ENCODE measurements at regions not wholly inside any gene's neighbourhood (a gene's known extent, or its start where the extent isn't known, plus 50 kb on each side); places are given as distances from the start of the nearest gene placed in this dataset.

DNA sequence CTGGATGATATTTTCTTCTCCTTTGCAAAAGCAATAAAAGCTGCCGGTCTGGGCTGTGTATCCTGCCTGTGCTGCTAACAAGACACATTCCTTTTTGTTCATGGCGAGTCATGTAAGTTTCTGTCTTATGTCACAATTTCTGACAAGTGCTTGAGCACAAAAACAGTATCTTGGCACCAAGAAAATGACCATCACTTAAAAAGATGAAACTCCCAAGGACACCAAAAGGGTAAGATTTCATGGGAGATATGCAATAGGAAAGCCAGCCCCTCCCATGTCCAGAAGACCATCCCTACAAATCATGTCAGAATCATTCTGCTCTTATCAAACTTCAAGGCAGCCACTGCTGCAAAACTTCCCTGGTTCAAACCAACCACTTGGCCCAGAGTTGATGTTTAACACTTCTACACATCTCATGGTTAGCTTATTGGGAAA is 375.4 kb upstream of the ZNF507 start:
- H3K4me3 ChIP-seq (ENCODE audit: low read length): no peak overlapping the region
- DNase-seq (ENCODE audit: low read depth, low spot score): no peak

DNA sequence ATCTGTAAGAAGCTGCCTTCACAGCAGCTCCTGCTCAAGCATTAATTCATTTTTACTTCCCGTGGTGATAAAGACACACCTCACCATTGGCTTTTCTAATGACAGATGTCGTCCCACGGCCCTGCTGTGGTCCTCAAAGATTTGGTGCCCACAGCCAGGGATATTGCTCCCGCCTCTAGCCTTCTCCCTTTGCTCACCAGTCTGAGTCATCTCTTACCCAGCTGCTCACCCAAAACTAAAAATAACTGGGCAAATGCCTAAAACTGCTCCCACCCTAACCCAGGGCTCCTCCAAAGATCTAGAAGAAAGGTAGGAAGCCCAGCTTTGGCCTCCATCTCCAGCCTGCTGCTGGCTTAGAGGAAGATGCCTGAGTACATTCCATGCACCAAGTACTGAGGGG is 371.1 kb upstream of the ZNF507 start:
- no peak overlapping the region for H3K4me3 ChIP-seq (ENCODE audit: low read length)
- no peak for DNase-seq (ENCODE audit: low read depth, low spot score)

DNA sequence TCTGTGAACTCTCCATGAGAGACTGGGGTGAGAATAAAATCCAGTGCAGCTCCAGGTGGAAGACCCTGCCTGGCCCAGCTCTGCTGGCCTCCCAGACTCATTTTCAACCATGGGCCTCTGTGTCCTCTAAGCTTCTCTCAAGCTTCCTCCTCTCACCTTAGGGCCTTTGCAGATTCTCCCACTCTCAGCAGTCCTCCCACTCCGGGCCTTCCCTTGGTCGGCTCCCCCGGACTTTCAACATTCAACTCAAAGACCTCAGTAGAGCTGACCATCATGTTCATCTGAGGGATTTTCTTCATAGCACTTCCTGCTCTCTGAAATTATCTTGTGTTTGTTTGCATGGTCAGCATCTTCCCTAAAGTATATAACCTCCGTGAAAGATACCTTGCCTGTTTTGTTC is 370.5 kb upstream of the ZNF507 start:
- no peak for DNase-seq (ENCODE audit: low read depth, low spot score)
- no peak overlapping the region for H3K4me3 ChIP-seq (ENCODE audit: low read length)

DNA sequence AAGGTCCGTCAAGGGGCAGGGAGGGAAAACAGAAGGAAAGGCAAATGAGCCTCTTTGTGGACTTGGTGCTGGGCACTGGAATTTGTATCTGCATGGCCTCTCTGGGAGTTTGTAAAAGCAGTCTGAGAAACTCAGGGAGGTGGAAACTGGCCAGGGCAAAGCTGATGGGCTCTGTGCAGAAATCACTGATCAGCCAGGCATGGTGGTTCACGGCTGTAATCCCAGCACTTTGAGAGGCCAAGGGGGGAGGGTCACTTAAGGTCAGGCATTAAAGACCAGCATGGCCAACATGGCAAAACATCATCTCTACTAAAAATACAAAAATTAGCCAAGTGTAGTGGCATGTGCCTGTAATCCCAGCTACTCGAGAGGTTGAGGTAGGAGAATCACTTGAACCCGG is 369.9 kb upstream of the ZNF507 start:
- no peak for DNase-seq (ENCODE audit: low read depth, low spot score)
- H3K4me3 ChIP-seq (ENCODE audit: low read length): no peak overlapping the region

DNA sequence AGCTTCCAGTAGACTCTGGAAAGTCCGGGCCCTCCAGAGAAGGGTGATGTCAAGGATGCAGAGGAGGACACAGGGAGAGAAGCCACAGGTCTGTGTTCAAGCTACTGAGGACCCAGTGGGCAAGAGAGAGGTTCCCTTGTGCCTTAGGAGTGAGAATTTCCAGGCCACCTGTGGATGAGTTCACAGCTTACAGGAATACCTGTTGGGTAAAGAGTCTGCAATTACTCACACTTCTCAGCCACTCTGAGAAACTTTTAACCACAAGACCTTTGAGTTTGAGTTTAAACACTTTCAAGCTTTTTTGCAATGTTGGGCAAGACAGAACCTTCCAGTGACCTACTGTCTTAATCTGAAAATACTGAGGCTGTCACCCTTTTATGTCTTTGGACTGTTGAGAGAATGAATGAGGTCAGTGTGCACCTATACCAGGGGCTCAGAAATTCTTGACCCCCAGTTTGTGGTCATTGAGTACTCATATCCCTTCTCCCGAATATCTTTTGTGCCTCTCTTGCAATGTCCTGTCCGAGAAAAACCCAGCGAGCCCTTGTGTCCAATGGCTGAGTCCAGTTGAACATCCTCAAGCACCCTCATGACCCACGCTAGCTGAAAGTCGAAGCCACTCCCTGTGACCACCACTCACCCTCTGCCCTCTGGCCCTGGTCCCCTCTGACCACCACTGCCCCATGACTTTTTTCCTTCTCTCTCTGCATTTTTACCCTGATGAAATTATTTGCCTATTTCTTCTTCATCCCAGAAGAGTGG is 368.5 kb upstream of the ZNF507 start:
- no peak overlapping the region for H3K4me3 ChIP-seq (ENCODE audit: low read length)
- no peak for DNase-seq (ENCODE audit: low read depth, low spot score)

DNA sequence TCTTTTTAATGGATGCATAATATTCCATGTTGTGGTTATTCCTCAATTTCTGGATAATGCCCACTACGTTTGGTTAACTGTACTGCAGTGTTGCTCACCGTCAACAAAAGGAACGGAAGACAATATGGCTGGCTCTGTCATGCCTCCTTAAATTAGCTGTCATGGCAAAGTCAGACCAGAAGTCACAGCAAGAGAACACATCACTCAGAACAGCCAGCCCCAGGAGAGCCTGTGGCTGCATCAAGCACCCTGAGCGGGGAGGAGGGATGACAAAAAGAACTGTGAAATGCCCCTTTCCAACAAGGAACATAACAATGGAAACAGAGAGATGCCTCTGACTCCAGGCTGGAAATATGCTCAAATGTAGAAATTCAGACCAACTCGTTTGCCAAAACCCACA is 366.0 kb upstream of the ZNF507 start:
- no peak for DNase-seq (ENCODE audit: low read depth, low spot score)

DNA sequence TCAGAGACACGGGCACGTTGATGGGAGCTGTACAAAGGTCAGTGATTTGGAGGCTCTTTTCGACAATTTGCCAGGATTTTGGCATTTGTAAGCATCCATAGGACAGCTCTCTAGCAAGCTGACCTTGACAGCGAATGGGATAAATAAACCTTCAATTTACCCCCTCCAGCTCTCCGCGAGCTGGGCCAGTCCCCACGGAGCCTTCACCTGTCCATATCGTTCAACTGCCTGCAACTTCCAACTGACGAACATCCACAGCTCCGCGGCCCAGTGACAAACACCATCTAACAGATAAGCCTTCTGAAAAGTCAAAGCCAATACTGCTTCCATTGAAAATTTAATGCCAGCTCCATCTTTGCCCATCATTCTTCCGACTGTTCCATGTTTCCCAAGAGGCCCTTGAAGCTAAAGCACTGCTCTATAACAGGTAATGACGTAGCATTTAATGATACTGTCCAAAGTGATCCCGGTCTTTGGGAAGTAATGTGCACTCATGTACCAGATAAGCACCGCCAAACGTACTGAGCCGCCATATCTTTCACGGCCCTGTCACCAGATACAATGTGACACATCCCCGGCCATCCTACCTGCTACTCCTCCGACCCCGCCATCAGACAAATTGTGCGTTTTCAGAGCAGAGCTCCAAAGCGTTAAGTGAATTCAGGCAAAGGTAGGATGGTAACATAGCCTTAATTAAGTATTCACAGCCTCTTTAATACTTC is 365.3 kb upstream of the ZNF507 start:
- no peak overlapping the region for H3K4me3 ChIP-seq (ENCODE audit: low read length)
- no peak for DNase-seq (ENCODE audit: low read depth, low spot score)

More for the DNA sequence above, 366.0 kb upstream of the ZNF507 start:
- H3K4me3 ChIP-seq (ENCODE audit: low read length): no peak overlapping the region

DNA sequence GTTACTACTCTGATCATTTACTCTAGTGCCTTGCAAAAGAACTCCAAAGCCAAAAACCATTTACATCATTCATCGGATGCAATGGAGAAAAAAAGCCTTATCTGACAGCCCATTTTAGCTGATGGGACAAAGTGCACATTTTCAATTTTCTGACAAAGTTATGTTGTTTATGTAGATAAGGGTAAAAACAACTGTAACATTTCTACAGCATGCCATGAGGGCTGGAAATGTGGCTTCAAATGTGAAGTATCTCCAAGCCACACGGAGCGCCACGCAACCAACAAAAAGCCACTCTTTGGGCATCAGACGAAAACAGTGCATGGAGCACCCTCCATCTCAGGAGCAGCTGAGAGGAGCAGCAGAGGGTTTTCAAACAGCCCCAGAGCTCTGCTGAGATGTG is 364.6 kb upstream of the ZNF507 start:
- H3K4me3 ChIP-seq (ENCODE audit: low read length): no peak overlapping the region
- DNase-seq (ENCODE audit: low read depth, low spot score): no peak

DNA sequence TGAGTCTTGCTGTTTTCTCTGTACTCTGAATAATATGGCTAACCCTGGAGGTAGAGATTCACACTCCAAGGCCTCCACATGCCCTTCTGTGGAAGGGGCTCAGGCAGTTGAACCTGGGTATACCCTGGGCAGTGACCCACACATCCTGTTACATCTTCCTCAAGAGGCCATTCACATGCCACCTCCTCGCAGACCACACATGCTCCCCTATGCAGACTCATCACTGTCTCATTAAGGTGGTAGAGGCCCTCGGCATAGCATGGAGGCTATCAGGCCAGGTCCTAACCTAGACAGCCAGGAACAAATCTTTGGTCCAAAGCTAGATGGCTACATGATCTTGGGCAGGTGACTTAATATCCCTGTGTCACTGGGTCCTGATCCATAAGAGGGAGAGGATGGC is 363.9 kb upstream of the ZNF507 start:
- no peak for DNase-seq (ENCODE audit: low read depth, low spot score)
- H3K4me3 ChIP-seq (ENCODE audit: low read length): no peak overlapping the region

DNA sequence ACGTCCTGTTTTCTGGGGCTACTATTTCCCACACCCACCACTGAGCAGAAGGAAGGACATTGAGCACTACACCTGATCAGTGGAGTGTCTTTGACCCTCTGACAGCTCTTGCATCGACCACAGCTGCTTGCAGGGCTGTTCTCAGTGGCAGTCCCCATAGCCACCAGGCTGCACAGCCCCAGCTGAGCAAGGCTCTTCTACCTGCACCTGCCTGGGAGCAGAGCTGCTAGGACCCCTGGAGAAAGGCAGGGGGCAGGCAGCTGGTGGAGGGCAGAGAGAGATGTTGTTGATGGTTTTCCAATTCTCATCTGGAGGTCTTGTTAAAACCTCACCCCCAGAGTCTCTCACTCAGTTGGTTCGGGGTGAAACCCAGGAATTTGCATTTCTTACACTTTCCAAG is 361.8 kb upstream of the ZNF507 start:
- no peak for DNase-seq (ENCODE audit: low read depth, low spot score)
- no peak overlapping the region for H3K4me3 ChIP-seq (ENCODE audit: low read length)

DNA sequence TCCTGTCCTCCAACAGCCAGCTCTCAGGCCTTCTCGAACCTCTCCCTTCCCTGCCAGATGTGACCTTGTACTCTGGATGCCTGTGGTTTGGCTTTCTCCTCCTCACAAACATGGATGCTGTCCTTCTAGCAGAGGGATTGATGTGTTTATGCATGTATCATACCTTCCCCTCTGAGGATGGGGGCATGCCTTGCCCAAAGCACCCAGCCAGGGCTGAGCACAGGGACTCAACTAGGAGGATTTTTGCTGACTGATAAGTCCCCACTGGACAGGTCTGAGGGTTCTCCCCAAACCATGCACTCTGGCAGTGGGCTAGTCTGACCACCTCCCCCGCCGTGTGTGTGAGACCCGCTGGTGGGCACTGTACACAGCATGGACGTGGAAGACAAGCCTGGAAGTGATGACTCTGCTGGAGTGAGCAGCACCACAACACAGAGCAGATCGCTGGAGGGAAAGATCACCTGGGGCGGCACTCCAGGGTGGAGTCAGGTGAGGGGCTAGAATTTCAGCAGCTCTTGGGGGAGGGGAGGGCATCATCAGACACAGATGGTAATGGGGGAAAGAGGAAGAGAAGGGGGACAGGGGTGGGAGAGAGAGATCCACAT is 360.3 kb upstream of the ZNF507 start:
- DNase-seq (ENCODE audit: low read depth, low spot score): no peak
- H3K4me3 ChIP-seq (ENCODE audit: low read length): no peak overlapping the region

DNA sequence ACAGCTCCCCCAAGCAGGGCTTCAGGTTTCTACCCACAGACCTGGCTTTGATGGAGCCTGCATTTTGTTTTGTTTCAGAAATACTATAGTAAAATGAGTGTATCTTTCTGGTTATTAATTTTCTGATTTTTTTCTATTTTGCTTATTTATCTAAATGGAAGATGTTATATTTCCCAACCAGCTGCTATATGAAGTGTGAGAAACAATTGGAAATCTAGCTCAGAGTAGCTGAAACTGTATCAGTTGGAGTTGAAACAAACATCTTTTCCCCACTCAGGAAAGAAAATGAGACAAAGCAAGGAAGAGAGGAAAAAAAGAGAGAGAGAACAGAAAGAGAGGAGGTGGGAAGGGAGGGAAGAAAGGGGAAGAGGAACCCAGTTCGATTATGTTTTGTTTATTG is 358.5 kb upstream of the ZNF507 start:
- H3K4me3 ChIP-seq (ENCODE audit: low read length): no peak overlapping the region
- DNase-seq (ENCODE audit: low read depth, low spot score): no peak

DNA sequence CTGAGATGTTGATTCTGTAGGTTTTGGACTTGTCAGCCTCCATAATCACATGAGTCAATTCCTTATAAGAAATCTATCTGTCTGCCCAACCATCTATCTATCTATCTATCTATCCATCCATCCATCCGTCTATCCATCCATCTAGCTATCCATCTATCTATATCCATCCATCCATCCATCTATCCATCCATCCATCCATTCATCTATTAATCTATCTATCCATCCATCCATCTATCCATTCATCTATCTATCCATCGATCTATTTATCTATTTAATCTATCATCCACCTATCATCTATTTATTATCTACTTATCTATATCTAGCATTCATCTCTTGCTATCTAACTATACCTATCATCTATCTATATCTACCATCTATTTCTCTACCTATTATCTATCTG is 357.2 kb upstream of the ZNF507 start:
- no peak overlapping the region for H3K4me3 ChIP-seq (ENCODE audit: low read length)

DNA sequence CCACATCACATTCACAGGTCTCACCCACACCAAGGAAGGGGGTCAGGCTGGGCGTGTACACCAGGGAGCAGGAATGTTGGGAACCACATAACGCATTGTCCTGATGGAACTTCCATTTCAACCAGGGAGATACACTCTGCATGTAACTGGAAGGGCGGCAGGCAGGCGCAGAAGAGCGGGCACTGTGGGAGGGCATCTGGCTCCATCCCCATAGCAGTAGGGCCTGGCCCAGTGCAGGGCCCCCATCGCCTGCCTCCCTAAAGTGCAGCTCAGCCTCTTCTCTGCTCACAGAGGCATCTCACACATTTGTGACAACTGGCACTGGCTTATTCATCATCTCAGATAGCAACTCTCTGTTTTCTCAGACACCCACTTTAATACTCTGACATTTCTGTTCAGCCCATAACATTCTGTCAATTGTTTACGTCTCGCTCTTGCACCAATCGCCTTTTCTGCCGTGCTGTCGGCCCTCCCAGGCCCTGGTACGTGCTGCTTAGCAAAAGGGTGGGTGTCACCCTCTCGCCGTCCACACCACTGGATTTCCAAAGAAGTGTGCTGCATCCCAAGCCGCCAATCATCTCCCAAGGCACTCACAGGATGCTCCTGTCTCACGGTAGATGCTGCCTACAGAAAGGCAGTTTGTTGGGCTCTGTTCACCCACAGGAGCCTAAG is 353.3 kb upstream of the ZNF507 start:
- DNase-seq (ENCODE audit: low read depth, low spot score): no peak
- H3K4me3 ChIP-seq (ENCODE audit: low read length): no peak overlapping the region

More for the DNA sequence above, 357.2 kb upstream of the ZNF507 start:
- no peak for DNase-seq (ENCODE audit: low read depth, low spot score)

DNA sequence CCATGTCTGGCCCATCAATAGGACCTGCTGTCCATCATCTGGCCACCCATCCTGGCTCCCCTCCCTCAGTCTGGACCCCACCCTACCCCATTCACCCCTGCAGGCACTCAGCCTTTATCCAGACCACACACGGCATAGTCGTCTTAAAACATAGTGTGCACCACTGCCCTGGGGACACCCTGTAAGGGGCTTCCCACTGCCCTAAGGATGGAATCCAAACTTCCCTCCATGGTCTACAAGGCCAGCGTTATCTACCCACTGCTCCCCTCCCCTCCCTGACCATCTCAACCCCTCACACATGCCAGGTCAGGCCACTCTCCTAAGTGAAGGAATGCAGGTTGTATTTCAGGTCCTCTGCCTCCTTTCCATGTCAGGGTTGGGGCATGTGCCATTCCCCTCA is 352.7 kb upstream of the ZNF507 start:
- DNase-seq (ENCODE audit: low read depth, low spot score): no peak
- H3K4me3 ChIP-seq (ENCODE audit: low read length): no peak overlapping the region

DNA sequence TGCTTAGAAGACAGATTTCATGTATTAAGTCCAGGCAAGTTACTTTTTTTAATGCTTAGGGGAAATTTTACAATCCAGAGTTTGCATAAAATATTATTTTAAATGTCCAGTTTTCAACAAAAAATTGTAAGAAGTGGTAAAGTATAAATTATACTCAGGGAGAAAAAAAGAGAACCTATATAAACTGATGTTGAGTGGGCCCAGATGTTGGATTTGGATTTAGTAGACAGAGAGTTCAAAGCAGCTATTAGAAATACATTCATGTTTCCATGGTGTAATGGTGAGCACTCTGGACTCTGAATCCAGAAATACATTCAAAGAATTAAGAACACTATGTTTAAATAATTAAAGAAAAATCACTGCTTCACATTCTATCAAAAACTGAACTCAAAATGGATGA is 349.9 kb upstream of the ZNF507 start:
- no peak for DNase-seq (ENCODE audit: low read depth, low spot score)
- H3K4me3 ChIP-seq (ENCODE audit: low read length): no peak overlapping the region

DNA sequence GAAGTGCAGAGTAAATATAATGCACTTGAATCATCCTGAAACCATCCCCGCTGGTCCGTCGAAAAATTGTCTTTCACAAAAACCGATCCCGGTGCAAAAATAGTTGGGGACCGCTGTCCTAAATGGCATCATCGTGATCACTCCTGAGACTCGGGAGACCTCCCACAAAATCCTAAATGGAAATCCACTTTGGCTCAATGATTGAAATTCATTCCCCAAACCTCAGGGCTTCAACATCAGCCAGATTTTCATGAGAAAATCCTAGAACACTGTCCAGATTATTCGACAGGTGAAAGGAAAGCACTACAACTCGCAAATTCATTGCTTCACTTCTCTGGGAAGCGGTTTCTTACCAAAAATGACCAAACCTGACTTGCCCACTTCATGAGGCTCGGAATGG is 335.3 kb upstream of the ZNF507 start:
- H3K4me3 ChIP-seq (ENCODE audit: low read length): no peak overlapping the region
- no peak for DNase-seq (ENCODE audit: low read depth, low spot score)

DNA sequence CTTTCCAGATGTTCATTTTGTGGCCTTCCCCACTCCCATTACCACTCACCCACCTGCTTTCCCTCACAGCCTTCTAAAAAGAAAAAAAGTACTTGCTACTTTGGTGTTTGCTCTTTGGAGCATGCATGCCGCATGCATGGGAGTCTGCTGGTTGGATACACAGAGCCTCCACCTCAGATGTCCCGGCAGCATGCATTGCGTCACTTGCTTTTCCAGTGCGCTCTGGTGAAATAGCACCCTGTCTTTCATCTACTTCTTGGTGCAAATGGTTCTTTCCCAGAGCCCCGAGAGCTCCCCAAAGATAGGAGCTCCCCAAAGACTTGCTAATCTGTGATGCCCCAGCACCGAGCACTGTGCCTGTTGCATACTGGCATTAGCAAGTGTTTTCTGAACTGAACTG is 333.2 kb upstream of the ZNF507 start:
- DNase-seq (ENCODE audit: low read depth, low spot score): no peak

DNA sequence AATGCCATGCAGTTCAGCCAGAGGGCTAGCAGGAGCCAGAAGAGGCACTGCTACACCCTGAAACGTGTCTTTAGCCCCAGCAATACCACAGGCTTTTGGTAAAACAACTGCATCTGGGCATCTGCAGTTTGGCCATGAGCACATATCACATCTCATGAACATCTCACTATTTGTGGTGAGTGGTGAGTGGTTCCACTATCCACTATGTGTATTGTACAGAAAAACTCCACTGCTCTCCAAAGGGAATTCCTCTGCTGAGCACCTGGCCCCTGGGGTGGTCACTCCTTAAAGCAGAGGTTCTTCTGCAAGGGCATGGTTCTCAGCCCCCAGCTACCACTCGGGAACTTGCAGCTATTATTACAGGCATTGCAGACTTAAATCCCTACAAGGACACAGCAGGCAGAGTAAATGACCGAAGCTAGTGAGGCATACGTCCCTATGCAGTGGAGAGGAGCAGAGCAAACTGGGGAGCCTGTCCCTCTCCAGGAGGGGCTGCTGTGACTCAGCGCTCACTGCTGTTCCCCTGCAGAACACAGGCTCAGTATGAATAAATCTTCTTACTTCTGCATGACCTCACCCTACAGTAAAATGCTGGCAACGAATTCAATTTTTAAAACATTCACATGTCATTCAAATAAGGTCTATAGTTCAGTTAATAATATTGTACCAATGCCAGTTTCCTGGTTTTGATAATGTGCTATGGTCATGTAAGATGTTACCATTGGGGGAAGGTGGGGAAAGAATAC is 332.4 kb upstream of the ZNF507 start:
- DNase-seq (ENCODE audit: low read depth, low spot score): no peak
- H3K4me3 ChIP-seq (ENCODE audit: low read length): no peak overlapping the region

More for the DNA sequence above, 333.2 kb upstream of the ZNF507 start:
- no peak overlapping the region for H3K4me3 ChIP-seq (ENCODE audit: low read length)
